SK-N-SH (cell line): ENCODE measurements at regions not wholly inside any gene's neighbourhood (a gene's known extent, or its start where the extent isn't known, plus 50 kb on each side); places are given as distances from the start of the nearest gene placed in this dataset.

ENCODE experiments used
- CTCF ChIA-PET: fragments of 300-600, 350-600 bp; formaldehyde crosslinking; extraction: SDS; loops from one replicate; lab custom pipeline; 2021; lab: Yijun Ruan, JAX
- POLR2A ChIA-PET: fragments of 350-600 bp; sonication (Branson Sonifier 250); formaldehyde crosslinking; extraction: SDS; loops from one replicate; lab custom pipeline; 2020; ENCODE audit warnings: antibody characterized with exemption, inconsistent platforms; lab: Yijun Ruan, JAX
- DNase-seq: peaks from one replicate; pipeline ENCODE4 v3.0.0; 2012
- H2AFZ ChIP-seq: fragments of 200-600 bp; sonication (generic); 2 replicates; pipeline ENCODE4 v1.8.1; 2016; ENCODE audit warnings: antibody characterized with exemption, mild to moderate bottlenecking, low read depth
- H3F3A ChIP-seq: fragments of 200-600 bp; sonication (generic); replicated peaks from 2 replicates; pipeline ENCODE3; 2016; ENCODE audit warnings: antibody characterized with exemption, mild to moderate bottlenecking; ENCODE audit not compliant: insufficient read depth
- H3K27ac ChIP-seq, 2 experiments: fragments of 200-500 bp in 1 of 2; fragments of 200-600 bp in 1 of 2; sonication (Bioruptor generic) in 1 of 2; sonication (generic), shearing (Covaris generic) in 1 of 2; 2 replicates each; pipeline versions ENCODE4 v1.5.1 to v1.6.1; 2014 to 2016; ENCODE audit warnings: low read depth in 2 of 2, inconsistent platforms in 1 of 2, low read length in 1 of 2, mild to moderate bottlenecking in 1 of 2, mixed read lengths in 1 of 2
- H3K27me3 ChIP-seq: fragments of 200-600 bp; sonication (generic), shearing (Covaris generic); 2 replicates; pipeline ENCODE4 v1.6.1; 2016; ENCODE audit warnings: mixed run types; ENCODE audit not compliant: insufficient read depth
- H3K36me3 ChIP-seq, 2 experiments: fragments of 200-500 bp in 1 of 2; fragments of 200-600 bp in 1 of 2; sonication (Bioruptor generic) in 1 of 2; sonication (generic) in 1 of 2; replicated peaks in 1 of 2; 2 replicates each; pipeline versions ENCODE3 to v1.5.1; 2014 to 2016; ENCODE audit warnings: low read length in 1 of 2, mild to moderate bottlenecking in 1 of 2; ENCODE audit not compliant: insufficient read depth in 2 of 2, control insufficient read depth in 1 of 2
- H3K4me1 ChIP-seq, 2 experiments: fragments of 200-500 bp in 1 of 2; fragments of 200-600 bp in 1 of 2; sonication (Bioruptor generic) in 1 of 2; sonication (generic), shearing (Covaris generic) in 1 of 2; 2 replicates each; pipeline versions ENCODE4 v1.5.1 to v1.6.1; 2014 to 2016; ENCODE audit warnings: low read depth in 1 of 2, low read length in 1 of 2, mixed run types in 1 of 2; ENCODE audit not compliant: insufficient read depth in 2 of 2, control insufficient read depth in 1 of 2
- H3K4me2 ChIP-seq: fragments of 200-600 bp; sonication (generic), shearing (Covaris generic); 2 replicates; pipeline ENCODE4 v1.6.1; 2017; ENCODE audit warnings: mixed run types
- H3K4me3 ChIP-seq, 2 experiments: fragments of 200-500 bp in 1 of 2; fragments of 200-600 bp in 1 of 2; sonication (Bioruptor generic) in 1 of 2; sonication (generic), shearing (Covaris generic) in 1 of 2; 2 replicates each; pipeline versions ENCODE4 v1.5.1 to v1.8.1; 2014 to 2016; ENCODE audit warnings: low read depth in 2 of 2, inconsistent platforms in 1 of 2, low read length in 1 of 2, mild to moderate bottlenecking in 1 of 2, mixed read lengths in 1 of 2, moderate library complexity in 1 of 2
- H3K79me2 ChIP-seq: fragments of 200-600 bp; sonication (generic); 2 replicates; pipeline ENCODE4 v1.8.1; 2017; ENCODE audit warnings: mild to moderate bottlenecking; ENCODE audit not compliant: insufficient read depth
- H3K9ac ChIP-seq: fragments of 200-600 bp; sonication (generic); 2 replicates; pipeline ENCODE4 v1.6.1; 2017; ENCODE audit warnings: mixed run types
- H3K9me2 ChIP-seq: fragments of 200-600 bp; sonication (generic); 2 replicates; pipeline ENCODE4 v1.6.1; 2017; ENCODE audit warnings: mixed run types
- H3K9me3 ChIP-seq: fragments of 200-600 bp; sonication (generic); 2 replicates; pipeline ENCODE4 v1.6.1; 2017; ENCODE audit warnings: mixed run types, mild to moderate bottlenecking, moderate library complexity
- H4K20me1 ChIP-seq: fragments of 200-600 bp; sonication (generic); 2 replicates; pipeline ENCODE4 v1.6.1; 2017; ENCODE audit warnings: mild to moderate bottlenecking, mixed run types; ENCODE audit not compliant: insufficient read depth
- CHD2 ChIP-seq: fragments of 150-350 bp; IDR thresholded peaks from 2 replicates; pipeline ENCODE4 v1.6.1; 2018; ENCODE audit warnings: low read length; ENCODE audit not compliant: partially characterized antibody
- EP300 ChIP-seq, 2 experiments: IDR thresholded peaks; 2 replicates each; pipeline versions ENCODE4 v1.4.0 to v1.6.1; 2012; ENCODE audit warnings: borderline replicate concordance in 1 of 2, low read depth in 1 of 2, low read length in 1 of 2
- FOSL2 ChIP-seq: IDR thresholded peaks from 2 replicates; pipeline ENCODE4 v1.4.0; 2012; ENCODE audit warnings: low read depth, mild to moderate bottlenecking, moderate library complexity, borderline replicate concordance
- GABPA ChIP-seq: IDR thresholded peaks from 2 replicates; pipeline ENCODE4 v1.4.0; 2012; ENCODE audit warnings: low read depth, mild to moderate bottlenecking
- MEF2A ChIP-seq: IDR thresholded peaks from 2 replicates; pipeline ENCODE4 v1.4.0; 2012; ENCODE audit warnings: low read depth, borderline replicate concordance
- MXI1 ChIP-seq: IDR thresholded peaks from 2 replicates; pipeline ENCODE4 v1.6.1; 2012; ENCODE audit warnings: mild to moderate bottlenecking, low read depth, low read length, improper control_type of control experiment
- NFIC ChIP-seq: IDR thresholded peaks from 2 replicates; pipeline ENCODE4 v1.4.0; 2012; ENCODE audit warnings: borderline replicate concordance
- NRF1 ChIP-seq: IDR thresholded peaks from 2 replicates; pipeline ENCODE4 v1.6.1; 2012; ENCODE audit warnings: low read depth, mild to moderate bottlenecking, low read length
- POLR2AphosphoS5 ChIP-seq: IDR thresholded peaks from 2 replicates; pipeline ENCODE4 v1.6.1; 2012; ENCODE audit warnings: low read depth, low read length
- RAD21 ChIP-seq: IDR thresholded peaks from 2 replicates; pipeline ENCODE4 v1.6.1; 2012; ENCODE audit warnings: mild to moderate bottlenecking, low read length
- RCOR1 ChIP-seq: fragments of 150-350 bp; IDR thresholded peaks from 2 replicates; pipeline ENCODE4 v1.6.1; 2017; ENCODE audit warnings: antibody characterized with exemption, low read length
- RFX5 ChIP-seq: IDR thresholded peaks from 2 replicates; pipeline ENCODE4 v1.6.1; 2012; ENCODE audit warnings: mild to moderate bottlenecking, improper control_type of control experiment, low read length
- SIN3A ChIP-seq: IDR thresholded peaks from 2 replicates; pipeline ENCODE4 v1.6.1; 2012; ENCODE audit warnings: low read depth, mild to moderate bottlenecking, low read length, moderate library complexity, borderline replicate concordance
- TCF12 ChIP-seq: IDR thresholded peaks from 2 replicates; pipeline ENCODE4 v1.4.0; 2012
- WGBS: methylation state at CpG from one replicate; pipeline ENCODE4 v1.1.6; 2017; ENCODE audit warnings: low lambda C conversion rate; 5-methylcytosine and 5-hydroxymethylcytosine counted together
- TF ChIP-seq, protein P1 (sequence below): IDR thresholded peaks from 2 replicates; pipeline ENCODE4 v1.4.0; 2012; ENCODE audit warnings: low read depth, borderline replicate concordance
- TF ChIP-seq, protein P2 (sequence below): IDR thresholded peaks from 2 replicates; pipeline ENCODE4 v1.4.0; 2012; ENCODE audit warnings: low read depth
- TF ChIP-seq, protein P3 (sequence below): fragments of 150-350 bp; IDR thresholded peaks from 2 replicates; pipeline ENCODE4 v1.6.1; 2016; ENCODE audit warnings: mild to moderate bottlenecking, low read depth, low read length
- TF ChIP-seq, protein P4 (sequence below): IDR thresholded peaks from 2 replicates; pipeline ENCODE4; 2012
- TF ChIP-seq, protein P5 (sequence below): IDR thresholded peaks from 2 replicates; pipeline ENCODE4 v1.6.1; 2012; ENCODE audit warnings: mild to moderate bottlenecking, low read depth, low read length, moderate library complexity
- TF ChIP-seq, protein P6 (sequence below): IDR thresholded peaks from 2 replicates; pipeline ENCODE4 v1.4.0; 2012; ENCODE audit warnings: low read depth, borderline replicate concordance

DNA sequence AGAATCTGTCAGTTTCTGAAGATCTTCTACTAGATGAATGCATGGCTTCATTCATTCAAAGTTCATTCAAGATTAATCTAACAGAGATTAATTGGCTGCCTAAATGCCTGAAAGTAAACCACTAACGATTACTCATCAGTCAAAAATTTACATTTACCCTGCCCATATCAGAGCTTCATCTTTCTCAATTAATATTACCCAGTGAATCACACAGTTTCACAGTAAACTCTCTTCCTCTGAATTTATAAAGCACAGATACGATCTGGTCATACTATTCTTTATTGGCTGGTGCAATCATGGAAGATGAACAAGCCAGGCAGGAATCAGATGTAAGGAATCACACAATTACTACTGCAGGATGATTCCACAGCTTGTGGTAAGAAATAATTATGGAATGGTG lies 377.7 kb downstream of the SLC16A7 start (continued):
- TF ChIP-seq TCF12 = peak; percentile 56
- peak in 1 of 2 experiments; percentile 54; a peak in 1 of 4 replicates for TF ChIP-seq EP300 (IDR thresholded peaks at IDR 0.05; ENCODE audit: borderline replicate concordance in 1 of 2, low read depth in 1 of 2, low read length in 1 of 2)
- TF ChIP-seq, all 33 proteins: peak for 9

DNA sequence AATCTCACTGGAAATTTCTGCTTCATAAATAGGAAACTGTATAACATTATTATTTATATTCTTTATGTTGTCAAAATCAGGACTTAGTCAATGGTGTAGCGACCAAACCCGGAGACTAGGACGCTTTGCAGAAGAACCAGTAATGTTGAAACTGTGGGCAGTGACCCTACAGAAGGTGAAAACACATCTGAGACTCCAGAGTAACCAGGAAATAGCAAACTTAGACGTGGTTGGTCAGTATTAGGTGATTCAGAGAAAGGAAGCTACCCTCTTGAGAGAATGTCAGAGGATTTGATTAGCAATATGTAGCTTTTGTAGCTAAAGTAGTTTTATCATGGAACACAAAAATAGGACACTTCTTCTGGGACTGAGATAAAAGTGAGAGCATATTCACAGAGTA lies 381.9 kb downstream of the SLC16A7 start:
- Histone ChIP-seq H3K4me3 (no peak overlapping the region), H3K36me3 (no peaks in the 10 kb centered on the region), H3K4me2 (no peak overlapping the region), H3F3A (peaks cover 6% of the 10 kb centered on the region), H3K27me3 (no peaks in the 10 kb centered on the region; the same call in 1 of the 2 replicates), H3K9me3 (no peaks in the 10 kb centered on the region), H2AFZ (no peak overlapping the region), H4K20me1 (no peaks in the 10 kb centered on the region), H3K4me1 (no peaks in the 10 kb centered on the region), H3K27ac (no peak overlapping the region), H3K9me2 (no peaks in the 10 kb centered on the region), H3K79me2 (no peaks in the 10 kb centered on the region), H3K9ac (no peak overlapping the region)
- TF ChIP-seq, protein P1, sequence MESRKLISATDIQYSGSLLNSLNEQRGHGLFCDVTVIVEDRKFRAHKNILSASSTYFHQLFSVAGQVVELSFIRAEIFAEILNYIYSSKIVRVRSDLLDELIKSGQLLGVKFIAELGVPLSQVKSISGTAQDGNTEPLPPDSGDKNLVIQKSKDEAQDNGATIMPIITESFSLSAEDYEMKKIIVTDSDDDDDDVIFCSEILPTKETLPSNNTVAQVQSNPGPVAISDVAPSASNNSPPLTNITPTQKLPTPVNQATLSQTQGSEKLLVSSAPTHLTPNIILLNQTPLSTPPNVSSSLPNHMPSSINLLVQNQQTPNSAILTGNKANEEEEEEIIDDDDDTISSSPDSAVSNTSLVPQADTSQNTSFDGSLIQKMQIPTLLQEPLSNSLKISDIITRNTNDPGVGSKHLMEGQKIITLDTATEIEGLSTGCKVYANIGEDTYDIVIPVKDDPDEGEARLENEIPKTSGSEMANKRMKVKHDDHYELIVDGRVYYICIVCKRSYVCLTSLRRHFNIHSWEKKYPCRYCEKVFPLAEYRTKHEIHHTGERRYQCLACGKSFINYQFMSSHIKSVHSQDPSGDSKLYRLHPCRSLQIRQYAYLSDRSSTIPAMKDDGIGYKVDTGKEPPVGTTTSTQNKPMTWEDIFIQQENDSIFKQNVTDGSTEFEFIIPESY = no peak
- no peak for TF ChIP-seq RCOR1
- no peak for TF ChIP-seq SIN3A
- TF ChIP-seq, protein P2, sequence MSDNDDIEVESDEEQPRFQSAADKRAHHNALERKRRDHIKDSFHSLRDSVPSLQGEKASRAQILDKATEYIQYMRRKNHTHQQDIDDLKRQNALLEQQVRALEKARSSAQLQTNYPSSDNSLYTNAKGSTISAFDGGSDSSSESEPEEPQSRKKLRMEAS = no peak
- no peak for TF ChIP-seq GABPA
- no peak for TF ChIP-seq MEF2A
- TF ChIP-seq POLR2AphosphoS5 = no peak
- TF ChIP-seq EP300 (IDR thresholded peaks at IDR 0.05; ENCODE audit: borderline replicate concordance in 1 of 2, low read depth in 1 of 2, low read length in 1 of 2) = no peak
- TF ChIP-seq, protein P3, sequence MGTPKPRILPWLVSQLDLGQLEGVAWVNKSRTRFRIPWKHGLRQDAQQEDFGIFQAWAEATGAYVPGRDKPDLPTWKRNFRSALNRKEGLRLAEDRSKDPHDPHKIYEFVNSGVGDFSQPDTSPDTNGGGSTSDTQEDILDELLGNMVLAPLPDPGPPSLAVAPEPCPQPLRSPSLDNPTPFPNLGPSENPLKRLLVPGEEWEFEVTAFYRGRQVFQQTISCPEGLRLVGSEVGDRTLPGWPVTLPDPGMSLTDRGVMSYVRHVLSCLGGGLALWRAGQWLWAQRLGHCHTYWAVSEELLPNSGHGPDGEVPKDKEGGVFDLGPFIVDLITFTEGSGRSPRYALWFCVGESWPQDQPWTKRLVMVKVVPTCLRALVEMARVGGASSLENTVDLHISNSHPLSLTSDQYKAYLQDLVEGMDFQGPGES = no peak
- TF ChIP-seq NFIC = no peak
- TF ChIP-seq, protein P4, sequence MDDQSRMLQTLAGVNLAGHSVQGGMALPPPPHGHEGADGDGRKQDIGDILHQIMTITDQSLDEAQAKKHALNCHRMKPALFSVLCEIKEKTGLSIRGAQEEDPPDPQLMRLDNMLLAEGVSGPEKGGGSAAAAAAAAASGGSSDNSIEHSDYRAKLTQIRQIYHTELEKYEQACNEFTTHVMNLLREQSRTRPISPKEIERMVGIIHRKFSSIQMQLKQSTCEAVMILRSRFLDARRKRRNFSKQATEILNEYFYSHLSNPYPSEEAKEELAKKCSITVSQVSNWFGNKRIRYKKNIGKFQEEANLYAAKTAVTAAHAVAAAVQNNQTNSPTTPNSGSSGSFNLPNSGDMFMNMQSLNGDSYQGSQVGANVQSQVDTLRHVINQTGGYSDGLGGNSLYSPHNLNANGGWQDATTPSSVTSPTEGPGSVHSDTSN = no peak
- TF ChIP-seq, protein P5, sequence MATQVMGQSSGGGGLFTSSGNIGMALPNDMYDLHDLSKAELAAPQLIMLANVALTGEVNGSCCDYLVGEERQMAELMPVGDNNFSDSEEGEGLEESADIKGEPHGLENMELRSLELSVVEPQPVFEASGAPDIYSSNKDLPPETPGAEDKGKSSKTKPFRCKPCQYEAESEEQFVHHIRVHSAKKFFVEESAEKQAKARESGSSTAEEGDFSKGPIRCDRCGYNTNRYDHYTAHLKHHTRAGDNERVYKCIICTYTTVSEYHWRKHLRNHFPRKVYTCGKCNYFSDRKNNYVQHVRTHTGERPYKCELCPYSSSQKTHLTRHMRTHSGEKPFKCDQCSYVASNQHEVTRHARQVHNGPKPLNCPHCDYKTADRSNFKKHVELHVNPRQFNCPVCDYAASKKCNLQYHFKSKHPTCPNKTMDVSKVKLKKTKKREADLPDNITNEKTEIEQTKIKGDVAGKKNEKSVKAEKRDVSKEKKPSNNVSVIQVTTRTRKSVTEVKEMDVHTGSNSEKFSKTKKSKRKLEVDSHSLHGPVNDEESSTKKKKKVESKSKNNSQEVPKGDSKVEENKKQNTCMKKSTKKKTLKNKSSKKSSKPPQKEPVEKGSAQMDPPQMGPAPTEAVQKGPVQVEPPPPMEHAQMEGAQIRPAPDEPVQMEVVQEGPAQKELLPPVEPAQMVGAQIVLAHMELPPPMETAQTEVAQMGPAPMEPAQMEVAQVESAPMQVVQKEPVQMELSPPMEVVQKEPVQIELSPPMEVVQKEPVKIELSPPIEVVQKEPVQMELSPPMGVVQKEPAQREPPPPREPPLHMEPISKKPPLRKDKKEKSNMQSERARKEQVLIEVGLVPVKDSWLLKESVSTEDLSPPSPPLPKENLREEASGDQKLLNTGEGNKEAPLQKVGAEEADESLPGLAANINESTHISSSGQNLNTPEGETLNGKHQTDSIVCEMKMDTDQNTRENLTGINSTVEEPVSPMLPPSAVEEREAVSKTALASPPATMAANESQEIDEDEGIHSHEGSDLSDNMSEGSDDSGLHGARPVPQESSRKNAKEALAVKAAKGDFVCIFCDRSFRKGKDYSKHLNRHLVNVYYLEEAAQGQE = no peak
- no peak for TF ChIP-seq MXI1
- no peak for TF ChIP-seq FOSL2
- TF ChIP-seq, protein P6, sequence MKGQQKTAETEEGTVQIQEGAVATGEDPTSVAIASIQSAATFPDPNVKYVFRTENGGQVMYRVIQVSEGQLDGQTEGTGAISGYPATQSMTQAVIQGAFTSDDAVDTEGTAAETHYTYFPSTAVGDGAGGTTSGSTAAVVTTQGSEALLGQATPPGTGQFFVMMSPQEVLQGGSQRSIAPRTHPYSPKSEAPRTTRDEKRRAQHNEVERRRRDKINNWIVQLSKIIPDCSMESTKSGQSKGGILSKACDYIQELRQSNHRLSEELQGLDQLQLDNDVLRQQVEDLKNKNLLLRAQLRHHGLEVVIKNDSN = no peak
- TF ChIP-seq NRF1 = no peak
- no peak for TF ChIP-seq RFX5
- TF ChIP-seq RAD21 = no peak
- no peak for TF ChIP-seq CHD2
- CTCF ChIA-PET = no interaction called here
- DNase-seq = no peak
- WGBS = 7% methylated on average over 4 of the region's 4 CpGs
- POLR2A ChIA-PET = no interaction called here
